ENCODE measurements at regions not wholly inside any gene's neighbourhood (a gene's known extent, or its start where the extent isn't known, plus 50 kb on each side); places are given as distances from the start of the nearest gene placed in this dataset.

- CTCF ChIA-PET: no interaction called here
- no peaks in the 10 kb centered on the region for H3K4me1 ChIP-seq (ENCODE audit: insufficient read depth, low read length, poor library complexity, severe bottlenecking)
- H3K9me3 ChIP-seq (ENCODE audit: low read depth, low read length, poor library complexity, severe bottlenecking): no peaks in the 10 kb centered on the region
- no peak overlapping the region for H3K4me3 ChIP-seq (ENCODE audit: low read depth, low read length, poor library complexity, severe bottlenecking)
- TF ChIP-seq EZH2 (IDR thresholded peaks at IDR 0.05; ENCODE audit: borderline replicate concordance, low read depth, low read length, poor library complexity, severe bottlenecking): no peak
- H3K36me3 ChIP-seq (ENCODE audit: insufficient read depth, low read length, poor library complexity, severe bottlenecking): no peaks in the 10 kb centered on the region
- no peak for DNase-seq (ENCODE audit: low spot score)
- no TSS peak for BruUV-seq (replicated peaks)
- no peaks in the 10 kb centered on the region for H3K27me3 ChIP-seq (replicated peaks; ENCODE audit: insufficient read depth, low read depth, low read length, poor library complexity)
- intact Hi-C loops (cut with micrococcal nuclease; ENCODE audit: unreplicated experiment): no loop called here
- no peak overlapping the region for H3K27ac ChIP-seq (ENCODE audit: low read depth, low read length, poor library complexity, severe bottlenecking)
- POLR2A ChIA-PET (ENCODE audit: low non-redundant PET): no interaction called here
Observed at GRCh38 chr16:80489173-80489572, 51.6 kb upstream of the DYNLRB2 start.

DNA sequence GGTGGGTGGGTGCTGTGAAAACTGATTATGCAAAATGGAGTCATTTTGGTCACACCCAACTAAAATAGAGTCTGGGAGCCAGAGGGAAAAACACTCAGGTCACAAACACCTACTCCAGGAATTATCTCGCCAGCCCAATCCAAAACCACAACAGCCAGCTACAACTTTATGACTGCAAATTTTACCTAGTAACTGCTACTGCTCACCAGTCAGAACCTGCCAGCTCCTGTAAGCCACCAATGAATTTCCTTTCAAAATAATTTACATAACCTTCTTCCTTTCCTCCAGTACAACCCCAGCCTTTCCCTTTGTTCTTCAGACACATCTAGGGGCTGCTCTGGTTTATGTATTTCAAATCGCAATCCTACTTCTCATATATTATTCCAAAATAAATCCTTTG lies 52.6 kb upstream of the DYNLRB2 start:
- BruUV-seq (replicated peaks): no TSS peak
- H3K27ac ChIP-seq (ENCODE audit: low read depth, low read length, poor library complexity, severe bottlenecking): no peak overlapping the region
- intact Hi-C loops (cut with micrococcal nuclease; ENCODE audit: unreplicated experiment): no loop called here
- ChIA-PET CTCF (no interaction called here), POLR2A (ENCODE audit: low non-redundant PET) (no interaction called here)
- no peaks in the 10 kb centered on the region for H3K36me3 ChIP-seq (ENCODE audit: insufficient read depth, low read length, poor library complexity, severe bottlenecking)
- H3K27me3 ChIP-seq (replicated peaks; ENCODE audit: insufficient read depth, low read depth, low read length, poor library complexity): no peaks in the 10 kb centered on the region
- TF ChIP-seq EZH2 (IDR thresholded peaks at IDR 0.05; ENCODE audit: borderline replicate concordance, low read depth, low read length, poor library complexity, severe bottlenecking) (no peak), CTCF (conservative IDR thresholded peaks at IDR 0.05; ENCODE audit: low read depth, low read length) (no peak)
- no peaks in the 10 kb centered on the region for H3K9me3 ChIP-seq (ENCODE audit: low read depth, low read length, poor library complexity, severe bottlenecking)
- H3K4me3 ChIP-seq (ENCODE audit: low read depth, low read length, poor library complexity, severe bottlenecking): no peak overlapping the region
- H3K4me1 ChIP-seq (ENCODE audit: insufficient read depth, low read length, poor library complexity, severe bottlenecking): no peaks in the 10 kb centered on the region
- no peak for DNase-seq (ENCODE audit: low spot score)

DNA sequence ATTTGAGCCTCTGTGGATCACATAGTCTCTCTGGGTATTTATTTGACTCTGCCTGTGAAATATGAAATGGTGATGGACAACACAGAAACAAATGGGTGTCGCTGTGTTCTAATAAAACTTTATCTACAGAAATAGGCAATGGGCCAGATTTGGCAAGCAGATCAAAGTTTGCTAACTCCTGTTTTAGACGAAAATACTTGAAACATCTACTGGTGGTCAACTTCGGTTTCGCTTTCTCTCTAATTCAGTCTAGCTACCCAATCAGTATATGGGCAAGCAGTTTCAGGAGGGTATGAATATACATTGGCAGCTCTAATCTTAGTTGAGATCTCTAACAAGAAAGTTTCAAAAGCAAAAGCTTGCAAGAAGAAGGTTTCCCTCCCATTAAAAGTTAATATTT lies 60.1 kb upstream of the DYNLRB2 start:
- TF ChIP-seq CTCF (conservative IDR thresholded peaks at IDR 0.05; ENCODE audit: low read depth, low read length) (no peak), EZH2 (IDR thresholded peaks at IDR 0.05; ENCODE audit: borderline replicate concordance, low read depth, low read length, poor library complexity, severe bottlenecking) (no peak)
- Histone ChIP-seq H3K36me3 (ENCODE audit: insufficient read depth, low read length, poor library complexity, severe bottlenecking) (no peaks in the 10 kb centered on the region), H3K4me1 (ENCODE audit: insufficient read depth, low read length, poor library complexity, severe bottlenecking) (no peaks in the 10 kb centered on the region), H3K4me3 (ENCODE audit: low read depth, low read length, poor library complexity, severe bottlenecking) (no peak overlapping the region), H3K27ac (ENCODE audit: low read depth, low read length, poor library complexity, severe bottlenecking) (no peak overlapping the region), H3K9me3 (ENCODE audit: low read depth, low read length, poor library complexity, severe bottlenecking) (no peaks in the 10 kb centered on the region), H3K27me3 (replicated peaks; ENCODE audit: insufficient read depth, low read depth, low read length, poor library complexity) (no peaks in the 10 kb centered on the region)
- BruUV-seq (replicated peaks): no TSS peak
- intact Hi-C loops (cut with micrococcal nuclease; ENCODE audit: unreplicated experiment): no loop called here
- ChIA-PET POLR2A (ENCODE audit: low non-redundant PET) (no interaction called here), CTCF (no interaction called here)
- DNase-seq (ENCODE audit: low spot score): no peak

- no peak overlapping the region for H3K4me3 ChIP-seq (ENCODE audit: low read depth, low read length, poor library complexity, severe bottlenecking)
- CTCF ChIA-PET: no interaction called here
- no peak overlapping the region for H3K27ac ChIP-seq (ENCODE audit: low read depth, low read length, poor library complexity, severe bottlenecking)
- no peak for TF ChIP-seq CTCF (conservative IDR thresholded peaks at IDR 0.05; ENCODE audit: low read depth, low read length)
- no peak for TF ChIP-seq EZH2 (IDR thresholded peaks at IDR 0.05; ENCODE audit: borderline replicate concordance, low read depth, low read length, poor library complexity, severe bottlenecking)
- H3K9me3 ChIP-seq (ENCODE audit: low read depth, low read length, poor library complexity, severe bottlenecking): no peaks in the 10 kb centered on the region
- H3K27me3 ChIP-seq (replicated peaks; ENCODE audit: insufficient read depth, low read depth, low read length, poor library complexity): no peaks in the 10 kb centered on the region
- DNase-seq (ENCODE audit: low spot score): no peak
- H3K36me3 ChIP-seq (ENCODE audit: insufficient read depth, low read length, poor library complexity, severe bottlenecking): no peaks in the 10 kb centered on the region
- intact Hi-C loops (cut with micrococcal nuclease; ENCODE audit: unreplicated experiment): no loop called here
- H3K4me1 ChIP-seq (ENCODE audit: insufficient read depth, low read length, poor library complexity, severe bottlenecking): no peaks in the 10 kb centered on the region
- POLR2A ChIA-PET (ENCODE audit: low non-redundant PET): no interaction called here
- no TSS peak for BruUV-seq (replicated peaks)
Observed at GRCh38 chr16:80477838-80478237, 63.0 kb upstream of the DYNLRB2 start.
